ENCODE measurements at regions not wholly inside any gene's neighbourhood (a gene's known extent, or its start where the extent isn't known, plus 50 kb on each side); places are given as distances from the start of the nearest gene placed in this dataset.

DNA sequence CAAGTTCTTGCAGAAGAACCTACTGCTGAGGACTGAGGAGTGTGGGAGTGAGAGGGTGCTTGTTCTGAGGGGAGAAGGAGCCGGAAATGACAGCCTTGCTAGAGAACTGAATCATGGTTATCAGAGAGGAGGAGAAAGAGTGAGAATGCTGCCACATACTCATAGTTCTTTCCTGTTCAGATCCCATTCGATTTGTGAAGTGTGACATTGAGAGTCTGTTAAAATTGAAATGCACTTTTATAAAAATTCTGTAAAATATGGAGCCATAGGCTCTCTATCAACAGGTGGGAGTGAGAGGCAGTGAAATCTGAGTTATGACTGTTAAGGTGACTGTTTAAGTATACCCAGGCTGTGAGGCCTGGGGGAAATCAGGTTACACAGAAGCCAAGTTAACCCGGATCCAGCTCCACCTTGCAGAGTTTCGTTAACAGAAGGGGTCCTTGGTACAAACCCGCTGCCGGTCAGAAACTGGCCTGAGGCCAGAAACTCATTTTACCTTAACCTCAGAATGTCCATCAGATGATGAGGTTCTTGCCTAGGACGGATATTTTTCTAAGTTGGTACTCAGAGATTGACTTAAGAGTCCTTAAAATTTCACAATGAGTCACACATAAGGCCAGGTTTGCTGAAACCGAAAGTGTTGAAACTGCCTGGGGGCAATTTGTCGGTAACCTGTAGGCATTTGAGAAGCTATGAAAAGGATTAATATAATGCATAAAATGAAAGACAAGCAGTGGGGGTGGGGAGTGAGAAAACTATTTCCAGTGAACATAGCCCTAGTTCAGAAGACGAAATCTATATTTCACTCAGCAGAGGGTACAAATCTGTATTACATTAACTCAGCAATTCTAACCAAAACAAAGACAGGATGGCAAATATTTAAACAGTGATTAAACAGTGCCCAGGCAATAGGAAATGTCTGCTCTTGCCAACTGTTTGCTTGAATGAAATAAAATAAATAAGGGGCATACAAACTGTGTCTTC is 350.5 kb downstream of the KCNRG start (continued):
- TF ChIP-seq, protein P1, sequence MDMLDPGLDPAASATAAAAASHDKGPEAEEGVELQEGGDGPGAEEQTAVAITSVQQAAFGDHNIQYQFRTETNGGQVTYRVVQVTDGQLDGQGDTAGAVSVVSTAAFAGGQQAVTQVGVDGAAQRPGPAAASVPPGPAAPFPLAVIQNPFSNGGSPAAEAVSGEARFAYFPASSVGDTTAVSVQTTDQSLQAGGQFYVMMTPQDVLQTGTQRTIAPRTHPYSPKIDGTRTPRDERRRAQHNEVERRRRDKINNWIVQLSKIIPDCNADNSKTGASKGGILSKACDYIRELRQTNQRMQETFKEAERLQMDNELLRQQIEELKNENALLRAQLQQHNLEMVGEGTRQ (IDR thresholded peaks at IDR 0.05; ENCODE audit: low read depth, low read length) = no peak

- no TSS peak for BruUV-seq (replicated peaks)
Observed at GRCh38 chr13:50366488-50367174, 351.4 kb downstream of the KCNRG start.

More at GRCh38 chr13:50366488-50367174, 351.4 kb downstream of the KCNRG start:
- Histone ChIP-seq H3K27me3 (ENCODE audit: control insufficient read depth, insufficient read depth, low read length) (peaks cover 11% of the 10 kb centered on the region; the same call in 1 of the 2 replicates), H3K14ac (replicated peaks; ENCODE audit: low read depth, low read length) (no peak overlapping the region), H2BK5ac (ENCODE audit: low read depth, low read length, poor library complexity, severe bottlenecking) (no peak overlapping the region), H4K5ac (ENCODE audit: low read depth, low read length) (no peak overlapping the region), H2AFZ (replicated peaks; ENCODE audit: low read length, poor library complexity) (no peak overlapping the region), H3K56ac (ENCODE audit: extremely low read depth, insufficient read depth, low read length) (no peak overlapping the region), H3K4me3 (ENCODE audit: insufficient read depth, low read depth, low read length) (no peak overlapping the region), H3K79me1 (ENCODE audit: low read depth in 1 of 2, low read length in 2 of 2) (no peaks in the 10 kb centered on the region), H3K36me3 (ENCODE audit: control insufficient read depth, insufficient read depth, low read length) (no peaks in the 10 kb centered on the region), H2BK120ac (ENCODE audit: low read depth, low read length) (no peak overlapping the region), H3K23ac (ENCODE audit: low read depth, low read length) (no peak overlapping the region), H2AK5ac (ENCODE audit: low read depth, low read length) (no peak overlapping the region), H3K9me3 (ENCODE audit: control insufficient read depth, insufficient read depth, low read length) (no peaks in the 10 kb centered on the region), H3K18ac (ENCODE audit: low read depth, low read length) (no peak overlapping the region), H2BK20ac (ENCODE audit: low read depth, low read length) (no peak overlapping the region), H2BK15ac (ENCODE audit: low read depth, low read length) (no peak overlapping the region), H3K9ac (ENCODE audit: low read depth, low read length) (no peak overlapping the region), H3K4me2 (ENCODE audit: low read depth, low read length) (no peak overlapping the region), H4K20me1 (ENCODE audit: insufficient read depth, low read length) (no peaks in the 10 kb centered on the region), H4K8ac (ENCODE audit: low read depth in 2 of 2, low read length in 2 of 2) (no peak overlapping the region), H3K27ac (ENCODE audit: insufficient read depth, low read length) (no peak overlapping the region), H3K9me1 (ENCODE audit: insufficient read depth, low read length) (no peaks in the 10 kb centered on the region), H3K4me1 (ENCODE audit: control insufficient read depth, insufficient read depth, low read length) (no peaks in the 10 kb centered on the region), H2AK9ac (replicated peaks; ENCODE audit: low read depth, low read length, poor library complexity) (no peak overlapping the region), H3K4ac (ENCODE audit: low read depth, low read length) (no peak overlapping the region), H4K91ac (ENCODE audit: insufficient read depth, low read depth, low read length) (no peak overlapping the region)
- CTCF ChIA-PET = no interaction called here
- no CpG with 5 or more reads among the region's 6 CpGs for WGBS, 2 experiments (ENCODE audit: extremely low coverage in 2 of 2, insufficient read length in 1 of 2)
- intact Hi-C loops (cut with micrococcal nuclease) = no loop called here
- POLR2A ChIA-PET (ENCODE audit: unreplicated experiment) = no interaction called here
- DNase-seq (no peak), ATAC-seq (ENCODE audit: low read depth) (no peak)
- dilution Hi-C loops (cut with HindIII; ENCODE audit: low sequenced_read_pairs, unreplicated experiment) = no loop called here
- TF ChIP-seq SMC3 (IDR thresholded peaks at IDR 0.05; ENCODE audit: low read depth, low read length) = no peak
- no peak for TF ChIP-seq CEBPB (IDR thresholded peaks at IDR 0.05; ENCODE audit: low read depth, low read length)
- no peak for TF ChIP-seq CTCF (conservative IDR thresholded peaks at IDR 0.05; ENCODE audit: low read depth, low read length)
- in situ Hi-C loops (cut with MboI; ENCODE audit: low sequenced_read_pairs) = no loop called here
